Left ventricle myocardium superior (tissue), 1 donor: ENCODE measurements at regions not wholly inside any gene's neighbourhood (a gene's known extent, or its start where the extent isn't known, plus 50 kb on each side); places are given as distances from the start of the nearest gene placed in this dataset.

Source experiments
- ATAC-seq: fragments of 200-7000 bp; cut with Tn5 transposase; one replicate; pipeline ENCODE4 v1.9.1; 2020; ENCODE audit warnings: mild to moderate bottlenecking, moderate library complexity
- DNase-seq: peaks from one replicate; pipeline ENCODE4 v3.0.0-alpha.2; 2020
- intact Hi-C: fragments of 100-400 bp; cut with micrococcal nuclease; formaldehyde crosslinking; loops from one replicate; pipeline ENCODE4 v1.11.0; 2022
- donor health status: DM: no; HTN: yes; CAD: no; lungs with severe emphysema.

DNA sequence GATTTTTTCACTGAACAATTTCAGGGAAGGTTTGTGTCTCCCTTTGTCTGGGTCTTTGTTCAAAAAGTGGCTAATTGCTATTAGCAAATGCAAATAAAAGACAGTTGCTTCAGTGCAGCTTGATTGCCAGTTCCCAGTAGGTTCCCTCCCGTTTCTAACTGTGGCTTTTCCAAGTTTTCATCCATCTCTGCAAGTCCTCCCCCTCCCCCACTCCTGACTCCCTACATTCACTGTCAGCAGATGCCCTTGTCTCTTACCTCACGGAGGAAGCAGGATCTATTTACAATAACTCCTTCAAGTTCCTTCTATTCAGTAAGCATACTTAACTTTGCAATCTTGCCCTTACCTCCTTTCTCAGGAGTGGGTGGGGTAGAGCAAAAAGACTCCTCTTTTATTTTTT is 55.4 kb upstream of the SCEL start:
- intact Hi-C loops, result no loop called here
- ATAC-seq (no peak), DNase-seq (no peak)

DNA sequence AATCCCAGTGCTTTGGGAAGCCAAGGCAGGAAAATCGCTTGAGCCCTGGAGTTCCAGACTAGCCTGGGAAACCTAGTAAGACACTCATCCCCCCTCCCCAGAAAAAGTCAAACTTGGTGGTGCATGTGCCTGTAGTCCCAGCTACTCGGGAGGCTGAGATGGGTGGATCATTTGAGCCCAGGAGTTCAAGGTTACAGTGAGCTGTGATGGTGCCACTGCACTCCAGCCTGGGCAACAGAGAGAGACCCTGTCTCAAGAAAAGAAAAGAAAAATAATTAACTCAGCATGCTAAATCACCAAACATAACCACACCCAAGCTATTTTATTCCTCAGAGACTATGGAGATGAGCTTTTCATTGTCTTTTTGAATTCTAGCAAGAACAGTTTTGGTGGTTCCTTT is 56.2 kb upstream of the SCEL start:
- no peak for DNase-seq
- intact Hi-C loops, result no loop called here
- ATAC-seq, result no peak

DNA sequence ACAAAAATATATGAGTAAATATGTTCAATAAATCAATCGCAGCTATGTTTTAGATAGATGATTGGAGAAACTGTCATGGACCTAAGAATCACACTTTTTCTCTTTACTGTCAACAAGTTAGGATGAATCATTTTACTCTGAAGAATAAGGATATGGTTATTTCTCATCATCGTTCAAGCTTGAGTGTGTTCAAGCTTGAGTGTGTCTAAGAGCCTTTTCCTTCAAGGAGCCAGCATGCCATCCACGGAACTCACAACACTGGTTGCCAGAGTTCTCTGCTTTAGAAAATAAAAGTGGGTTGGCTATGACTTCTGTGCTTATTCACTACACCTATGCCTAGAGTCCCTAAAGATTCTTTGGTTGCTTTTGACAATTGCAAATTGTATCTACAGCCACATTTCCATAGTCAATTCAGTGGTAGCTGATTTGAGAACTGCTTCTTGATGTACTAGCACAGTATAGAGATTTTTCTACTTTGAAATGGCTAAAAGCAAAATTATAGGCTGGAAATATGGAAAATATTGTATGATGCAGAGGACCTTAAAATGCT is 58.1 kb upstream of the SCEL start:
- intact Hi-C loops, result no loop called here
- DNase-seq, result no peak
- ATAC-seq, result no peak

DNA sequence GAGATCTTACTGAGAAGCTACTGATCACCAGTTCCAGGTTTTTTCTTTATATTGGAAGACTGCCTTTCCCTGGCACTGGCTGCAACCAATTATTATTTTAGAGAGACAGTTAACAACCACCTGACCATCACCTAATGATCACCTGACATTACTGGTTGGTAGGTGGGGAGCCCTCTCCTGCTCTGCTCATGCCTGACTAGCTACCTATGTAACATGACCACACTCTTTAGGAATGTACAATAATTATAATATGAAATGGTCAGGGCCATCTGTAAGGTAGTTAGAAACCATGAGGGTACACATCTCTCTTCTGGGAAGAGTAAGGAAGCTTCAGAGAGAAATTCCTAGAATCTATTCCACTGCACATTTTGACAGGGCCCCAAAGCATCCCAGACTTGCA is 59.0 kb upstream of the SCEL start:
- ATAC-seq (no peak), DNase-seq (no peak)
- intact Hi-C loops, result no loop called here

DNA sequence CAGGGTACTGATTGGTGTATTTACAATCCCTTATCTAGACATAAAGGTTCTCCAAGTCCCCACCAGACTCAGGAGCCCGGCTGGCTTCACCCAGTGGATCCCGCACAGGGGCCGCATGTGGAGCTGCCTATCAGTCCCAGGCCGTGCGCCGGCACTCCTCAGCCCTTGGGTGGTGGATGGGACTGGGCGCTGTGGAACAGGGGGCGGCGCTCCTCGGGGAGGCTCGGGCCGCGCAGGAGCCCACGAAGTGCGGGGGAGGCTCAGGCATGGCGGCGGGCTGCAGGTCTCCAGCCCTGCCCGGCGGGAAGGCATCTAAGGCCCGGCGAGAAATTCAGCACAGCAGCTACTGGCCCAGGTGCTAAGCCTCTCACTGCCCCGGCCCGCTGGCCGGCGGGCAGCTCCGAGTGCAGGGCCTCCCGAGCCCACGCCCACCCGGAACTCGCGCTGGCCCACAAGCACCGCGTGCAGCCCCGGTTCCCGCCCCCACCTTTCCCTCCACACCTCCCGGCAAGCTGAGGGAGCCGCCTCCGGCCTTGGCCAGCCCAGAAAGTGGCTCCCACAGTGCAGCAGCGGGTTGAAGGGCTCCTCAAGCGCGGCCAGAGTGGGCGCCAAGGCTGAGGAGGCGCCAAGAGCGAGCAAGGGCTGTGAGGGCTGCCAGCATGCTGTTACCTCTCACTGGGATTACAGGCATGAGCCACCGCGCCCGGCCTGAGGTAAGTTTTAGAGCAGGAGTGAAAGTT is 60.0 kb upstream of the SCEL start:
- DNase-seq (peak; percentile 29), ATAC-seq (no peak)
- intact Hi-C loops, result no loop called here

DNA sequence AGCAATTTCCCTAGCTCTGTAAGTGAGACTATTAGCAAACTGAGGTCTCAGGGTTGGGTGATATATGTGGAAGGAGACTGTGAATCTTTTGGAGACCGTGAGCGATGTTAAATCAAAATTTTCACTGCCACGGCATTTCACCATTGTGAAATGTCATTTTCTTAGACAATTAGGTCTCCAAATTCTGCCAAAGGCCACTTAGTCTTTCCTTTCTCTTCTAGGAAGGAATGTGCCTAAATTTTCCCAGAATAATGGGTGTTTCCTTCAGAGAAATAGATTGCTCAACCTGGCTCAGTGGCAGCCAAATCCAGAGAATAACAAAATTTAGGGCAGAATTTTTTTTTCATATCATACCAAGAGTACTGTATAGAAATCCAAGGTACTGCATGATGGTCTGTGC is 64.5 kb upstream of the SCEL start:
- intact Hi-C loops, result no loop called here
- ATAC-seq, result peak; percentile 57
- DNase-seq, result no peak

DNA sequence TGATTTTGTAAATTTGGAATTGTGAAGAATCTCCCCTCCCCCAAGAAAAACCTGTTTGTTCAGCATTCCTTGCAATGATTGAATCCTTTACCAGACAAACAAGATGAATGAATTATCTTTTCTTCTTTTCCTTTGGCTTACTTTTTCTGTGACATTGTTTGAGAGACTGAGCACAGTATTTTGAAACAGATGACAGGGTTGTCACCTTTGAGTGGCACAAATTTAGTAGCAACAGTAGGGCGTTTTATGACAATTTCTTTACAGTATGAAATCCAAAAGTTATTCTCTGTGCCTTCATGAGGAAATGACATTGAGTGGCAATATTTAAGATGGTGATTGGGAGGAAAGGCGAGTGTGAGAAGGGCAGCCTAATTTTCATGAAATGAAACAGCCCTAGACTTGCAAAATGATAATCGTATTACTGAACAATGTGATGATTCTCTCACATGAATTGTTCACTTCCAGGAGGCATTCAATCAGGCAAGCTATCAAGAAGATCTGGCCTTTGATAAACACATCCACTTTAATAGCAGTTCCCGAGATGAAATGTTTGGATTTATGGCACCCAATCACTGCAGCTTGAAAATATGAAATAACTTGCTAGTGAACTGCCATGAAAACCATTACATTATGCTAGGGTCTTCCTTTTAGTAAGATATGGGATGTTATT is 68.6 kb upstream of the SCEL start:
- intact Hi-C loops, result no loop called here
- no peak for DNase-seq
- no peak for ATAC-seq

DNA sequence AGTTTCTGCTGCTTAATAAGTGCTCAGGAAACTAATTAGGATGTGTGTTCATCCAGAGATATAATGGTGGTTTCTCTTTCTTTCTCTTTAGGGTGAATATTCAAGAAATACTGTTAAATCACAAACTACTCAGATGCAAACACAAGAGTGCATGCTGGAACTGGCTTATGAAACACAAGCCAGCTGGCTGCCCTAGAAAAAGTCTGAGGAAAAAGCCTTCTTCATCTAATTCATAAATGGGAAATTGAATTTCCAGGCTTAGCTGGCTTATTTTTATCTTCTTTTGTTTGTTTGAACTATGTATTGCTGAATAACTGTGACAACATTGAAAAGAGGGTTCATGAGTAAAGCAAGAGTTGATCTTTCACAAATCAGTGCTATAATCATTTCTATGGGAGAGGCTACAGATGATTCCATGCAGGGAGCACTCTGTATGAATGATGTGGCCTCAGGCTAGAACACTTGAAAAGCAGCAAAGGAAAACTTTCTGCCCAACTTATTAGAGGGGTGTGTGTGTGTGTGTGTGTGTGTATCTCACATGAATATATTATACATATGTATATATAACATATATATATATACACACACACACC is 69.8 kb upstream of the SCEL start:
- intact Hi-C loops, result no loop called here
- no peak for DNase-seq
- ATAC-seq, result no peak

DNA sequence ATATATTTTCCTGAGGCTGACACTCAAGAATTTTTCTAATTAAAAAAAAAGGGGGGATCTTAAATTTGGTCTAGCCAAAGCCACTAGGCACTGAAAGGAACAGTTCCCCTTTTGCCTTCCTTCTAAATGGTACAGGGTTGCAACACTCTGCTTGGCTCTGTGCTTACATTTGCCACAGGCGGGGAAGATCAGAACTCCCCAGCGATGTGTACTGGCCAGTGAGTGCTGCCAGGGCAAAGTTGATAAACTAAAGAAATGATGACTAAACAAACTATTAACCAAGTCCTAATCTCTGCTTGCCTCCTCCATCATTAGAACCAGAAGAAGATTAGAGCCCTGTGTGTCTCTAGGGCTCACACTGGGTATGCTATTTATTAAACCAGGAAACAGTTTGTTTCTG is 75.3 kb upstream of the SCEL start:
- ATAC-seq, result peak; percentile 95
- intact Hi-C loops, result no loop called here
- peak; percentile 49 for DNase-seq

DNA sequence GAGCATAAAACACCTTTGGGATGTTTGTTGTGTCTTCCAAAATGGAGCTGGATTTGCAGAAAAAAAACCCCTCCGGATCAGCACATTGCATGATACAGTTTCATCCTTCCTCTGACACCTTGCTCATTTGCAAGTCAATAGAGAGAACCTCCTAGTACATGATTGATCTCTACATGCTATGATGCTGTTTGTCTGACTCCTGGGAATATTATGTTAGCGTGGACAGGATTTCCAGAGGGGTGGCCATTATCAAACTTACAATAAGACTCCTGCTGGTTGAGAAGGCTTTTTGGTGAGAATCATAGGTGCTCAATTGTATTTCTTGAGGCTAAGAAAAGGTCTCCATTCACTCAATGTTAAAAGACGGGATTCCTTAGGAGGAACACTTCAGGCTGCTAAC is 75.9 kb upstream of the SCEL start:
- ATAC-seq (no peak), DNase-seq (no peak)
- intact Hi-C loops, result no loop called here

DNA sequence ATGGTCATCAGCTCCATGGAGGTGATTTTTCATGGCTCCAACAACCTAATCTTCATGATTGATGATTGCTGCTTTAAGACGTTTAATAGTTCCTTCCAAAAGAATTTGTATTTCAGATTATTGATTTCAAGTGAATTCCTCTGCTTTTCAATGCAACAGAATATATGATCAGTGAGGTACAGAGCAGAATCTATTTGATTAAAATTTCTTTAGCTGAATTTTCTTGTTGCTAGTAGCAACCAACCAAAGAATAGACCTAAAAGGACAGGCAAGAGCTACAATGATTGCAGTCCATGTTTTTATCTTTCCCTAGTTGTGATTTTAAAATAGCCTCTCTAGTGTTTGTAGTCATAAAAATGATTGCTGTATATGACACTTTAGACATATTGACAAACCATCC is 76.8 kb upstream of the SCEL start:
- ATAC-seq, result no peak
- intact Hi-C loops, result no loop called here
- no peak for DNase-seq

DNA sequence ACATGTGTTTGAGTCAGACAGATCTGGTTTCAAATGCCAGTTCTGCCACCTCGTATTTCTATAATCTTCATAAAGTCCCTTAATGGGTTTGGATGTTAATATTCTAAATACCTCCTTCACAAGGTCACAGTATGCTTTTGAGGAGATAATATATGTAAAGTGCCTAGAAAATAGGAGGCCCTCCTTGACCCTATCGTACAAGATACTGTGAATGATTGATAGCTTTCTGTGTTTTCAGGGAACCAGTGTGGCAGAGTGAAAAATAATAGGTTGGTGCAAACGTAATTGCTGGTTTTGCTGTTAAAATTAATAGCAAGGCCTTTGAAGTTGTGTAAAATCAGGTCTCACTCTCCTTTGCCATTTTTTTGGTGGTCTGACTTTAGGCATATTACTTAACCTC is 77.5 kb upstream of the SCEL start:
- ATAC-seq (no peak), DNase-seq (no peak)
- intact Hi-C loops, result no loop called here

DNA sequence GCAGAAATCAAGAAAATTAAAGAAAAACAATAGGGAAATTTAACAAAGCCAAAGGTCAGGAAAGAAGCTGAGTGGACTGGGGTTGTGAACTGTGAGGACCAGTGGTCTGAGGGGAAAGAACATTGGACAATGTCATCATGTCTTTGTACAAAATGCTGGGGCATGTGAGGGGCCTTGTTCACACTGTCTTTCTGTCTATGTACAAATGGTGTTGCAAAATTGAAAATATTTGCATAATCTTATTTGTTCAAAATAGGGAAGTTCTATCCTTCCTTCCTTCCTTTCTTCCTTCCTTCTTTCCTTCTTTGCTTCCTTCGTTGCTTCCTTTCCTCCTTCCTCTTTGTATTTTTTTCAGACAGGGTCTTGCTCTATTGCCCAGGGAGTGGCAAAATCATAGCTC is 79.2 kb upstream of the SCEL start:
- DNase-seq, result no peak
- ATAC-seq, result no peak
- intact Hi-C loops, result no loop called here

DNA sequence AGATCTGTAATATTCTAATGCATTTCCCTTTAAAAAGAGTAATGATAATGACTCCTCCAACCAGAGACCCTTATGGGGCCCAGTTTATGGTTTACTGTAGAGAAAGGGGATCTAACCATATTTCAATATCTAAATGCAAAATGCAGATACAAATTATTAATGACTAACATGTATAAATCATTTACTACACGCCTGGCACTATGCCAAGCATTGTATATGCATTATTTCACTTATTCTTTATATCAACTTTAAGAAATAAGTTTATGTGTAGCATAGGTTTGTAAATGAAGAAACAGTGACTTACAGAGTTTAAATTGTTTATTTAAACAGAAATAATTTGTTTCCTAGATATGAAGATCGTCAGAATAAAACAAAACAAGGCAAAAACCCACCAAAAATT is 86.2 kb upstream of the SCEL start:
- ATAC-seq (no peak), DNase-seq (no peak)
- intact Hi-C loops, result no loop called here

DNA sequence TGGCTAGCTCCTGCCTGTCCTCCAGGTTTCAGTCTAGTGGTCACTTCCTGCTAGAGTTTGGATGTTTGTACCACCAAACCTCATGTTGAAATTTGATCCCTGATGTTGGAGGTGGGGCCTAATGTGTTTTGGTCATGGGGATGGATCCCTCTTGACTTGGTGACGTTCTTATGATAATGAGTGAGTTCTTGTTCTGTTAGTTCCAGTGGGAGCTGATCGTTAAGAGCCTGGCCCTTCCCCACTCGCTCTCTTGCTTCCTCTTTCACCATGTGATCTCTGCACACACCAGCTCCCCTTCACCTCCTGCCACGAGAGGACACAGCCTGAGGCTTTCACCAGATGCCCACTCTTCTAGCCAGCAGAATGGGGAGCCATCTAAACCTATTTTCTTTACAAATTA is 86.8 kb upstream of the SCEL start:
- intact Hi-C loops, result no loop called here
- ATAC-seq (no peak), DNase-seq (peak; percentile 19)

DNA sequence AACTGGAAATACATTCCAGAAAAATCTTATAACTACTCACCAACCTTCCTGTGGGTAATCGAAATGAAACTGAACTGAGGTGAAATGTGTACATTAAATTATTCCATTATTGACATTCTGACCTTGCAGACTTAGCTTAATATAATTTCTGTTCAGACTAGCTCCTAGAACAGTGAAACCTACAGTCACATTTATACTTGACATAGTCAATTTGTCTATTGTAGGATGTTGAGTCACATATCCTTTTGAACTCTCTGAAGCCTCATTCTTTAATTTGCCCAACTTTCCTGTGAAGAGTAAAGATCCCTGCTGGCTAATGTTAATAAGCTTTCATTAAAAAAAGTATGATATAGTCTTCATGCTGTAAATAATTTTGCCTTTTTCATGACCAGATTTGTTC is 92.0 kb upstream of the SCEL start:
- intact Hi-C loops, result no loop called here
- ATAC-seq (no peak), DNase-seq (no peak)

DNA sequence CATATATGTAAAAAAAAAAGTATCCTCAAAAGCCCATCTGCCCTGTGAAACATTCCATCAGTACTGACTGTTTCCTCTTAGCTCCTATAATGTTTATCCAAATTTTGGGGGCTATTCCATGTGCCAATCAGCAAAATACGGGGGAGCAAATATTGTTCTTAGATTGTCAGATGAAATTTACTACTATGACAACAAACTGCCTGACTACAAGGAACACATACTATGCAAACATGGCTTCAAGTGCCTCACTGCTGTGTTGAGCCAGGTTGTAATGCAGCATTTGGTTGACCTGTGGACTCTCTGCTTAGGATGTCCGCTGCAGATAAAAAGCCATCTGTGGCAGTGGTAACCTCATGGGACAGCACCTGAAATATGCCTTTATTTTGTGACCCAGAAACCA is 98.2 kb upstream of the SCEL start:
- intact Hi-C loops, result no loop called here
- ATAC-seq (no peak), DNase-seq (no peak)

DNA sequence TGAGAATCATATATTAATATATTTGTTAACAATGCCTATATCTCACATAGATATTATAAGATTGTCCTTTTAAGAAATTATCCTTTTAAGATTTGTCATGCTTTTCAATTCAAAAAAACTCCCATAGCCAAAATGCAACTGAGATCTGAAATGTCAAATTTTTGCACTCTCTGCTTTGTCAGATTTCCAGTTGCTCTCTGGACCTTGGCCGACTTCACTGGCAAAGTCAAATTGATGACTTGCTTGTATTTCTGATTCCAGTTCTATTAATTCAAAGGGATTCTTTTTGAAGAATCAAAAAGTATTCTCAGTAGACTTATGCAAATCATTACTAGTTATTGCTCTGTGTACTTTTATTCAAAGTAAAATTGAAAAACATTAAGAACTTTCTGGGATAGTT is 101.2 kb upstream of the SCEL start:
- intact Hi-C loops, result no loop called here
- DNase-seq (no peak), ATAC-seq (no peak)

DNA sequence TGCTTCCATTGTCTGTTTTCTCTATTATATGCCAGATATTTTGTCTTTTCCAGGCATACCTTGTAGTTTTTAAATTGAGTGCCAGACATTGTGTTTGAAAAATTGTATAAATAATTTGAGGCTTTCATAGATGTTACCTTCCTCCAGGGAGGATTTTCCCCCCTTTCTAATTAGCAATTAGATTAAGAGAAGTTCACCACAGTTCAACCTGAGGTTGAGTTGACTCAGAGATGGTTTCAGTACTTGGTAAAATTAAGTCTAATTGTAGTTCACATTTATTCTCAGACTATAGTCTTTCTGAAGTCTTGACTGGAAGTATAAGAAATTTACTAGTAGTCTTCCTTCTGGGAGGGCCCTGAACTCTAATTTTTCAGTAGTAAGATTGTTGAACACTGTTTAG is 104.1 kb upstream of the SCEL start:
- no peak for ATAC-seq
- intact Hi-C loops, result no loop called here

DNA sequence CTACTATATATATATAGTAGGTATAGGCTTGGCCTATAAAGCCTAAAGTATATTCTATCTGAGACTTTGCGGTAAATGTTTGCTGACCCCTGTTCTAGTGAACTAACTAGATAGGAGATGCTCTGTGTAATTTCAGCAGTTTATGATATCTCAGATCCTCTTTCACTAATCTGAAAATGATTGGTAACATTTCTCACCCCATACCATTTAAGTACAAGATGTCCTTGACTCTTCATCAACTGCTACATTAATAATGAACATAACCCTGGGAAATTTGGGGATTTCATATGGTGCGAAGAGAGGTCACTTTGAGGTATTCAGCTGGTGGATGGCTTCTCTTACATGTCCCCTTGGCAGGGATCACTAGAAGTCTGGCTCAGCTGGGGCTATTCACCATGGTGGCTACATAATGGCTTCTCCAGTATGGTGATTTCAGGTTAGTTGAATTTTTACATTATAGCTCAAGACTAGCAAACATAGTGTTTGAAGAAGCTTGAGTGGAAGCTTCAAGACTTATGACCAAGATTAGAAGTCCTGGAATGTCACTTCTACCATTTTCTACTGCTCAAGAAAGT is 103.6 kb upstream of the MYCBP2 start:
- ATAC-seq, result no peak
- no peak for DNase-seq
- intact Hi-C loops, result no loop called here

More for the DNA sequence above, 104.1 kb upstream of the SCEL start:
- DNase-seq, result no peak
